HepG2 (cell line): ENCODE measurements at regions not wholly inside any gene's neighbourhood (a gene's known extent, or its start where the extent isn't known, plus 50 kb on each side); places are given as distances from the start of the nearest gene placed in this dataset.

Experiments
- BCL6 ChIP-seq: IDR thresholded peaks from 2 replicates; pipeline ENCODE4 v1.6.1; 2016; ENCODE audit warnings: missing genetic modification reagents, missing compliant biosample characterization
- CEBPG ChIP-seq: IDR thresholded peaks from 2 replicates; pipeline ENCODE4 v1.6.1; 2016
- FOSL2 ChIP-seq: sonication (generic); formaldehyde crosslinking; IDR thresholded peaks from 2 replicates; pipeline ENCODE4 v1.4.0; 2020; ENCODE audit warnings: missing genetic modification reagents
- FOXO1 ChIP-seq: sonication (generic); formaldehyde crosslinking; IDR thresholded peaks from 2 replicates; pipeline ENCODE4 v1.4.0; 2020; ENCODE audit warnings: missing genetic modification reagents
- GABPA ChIP-seq, 2 experiments: IDR thresholded peaks; 2 replicates each; pipeline ENCODE4 v1.6.1; 2011 to 2016; ENCODE audit warnings: low read depth in 2 of 2, low read length in 1 of 2, missing biosample characterization in 1 of 2, missing genetic modification characterization in 1 of 2
- HOXA3 ChIP-seq: sonication (generic); formaldehyde crosslinking; IDR thresholded peaks from 2 replicates; pipeline ENCODE4 v1.5.0; 2020; ENCODE audit warnings: missing genetic modification reagents
- RNF2 ChIP-seq: fragments of 450-650 bp; conservative IDR thresholded peaks from 2 replicates; pipeline ENCODE4 v1.6.1; 2016; ENCODE audit warnings: low read depth
- SPEN ChIP-seq: sonication (generic); formaldehyde crosslinking; IDR thresholded peaks from 2 replicates; pipeline ENCODE4 v1.5.1; 2020; ENCODE audit warnings: low read depth, mild to moderate bottlenecking, missing genetic modification reagents
- TBX3 ChIP-seq: fragments of 450-650 bp; IDR thresholded peaks from 2 replicates; pipeline ENCODE4 v1.6.1; 2017; ENCODE audit warnings: antibody characterized with exemption, mild to moderate bottlenecking, inconsistent platforms, borderline replicate concordance
- TCF12 ChIP-seq, 2 experiments: fragments of 450-650 bp in 1 of 2; sonication (generic) in 1 of 2; formaldehyde crosslinking in 1 of 2; IDR thresholded peaks; 2 replicates each; pipeline versions ENCODE4 v1.6.1 to v1.8.0; 2017 to 2022; ENCODE audit warnings: antibody characterized with exemption in 1 of 2, mild to moderate bottlenecking in 1 of 2, missing genetic modification reagents in 1 of 2, moderate library complexity in 1 of 2
- ZNF225 ChIP-seq: sonication (generic); formaldehyde crosslinking; IDR thresholded peaks from 2 replicates; pipeline ENCODE4 v1.4.0; 2020; ENCODE audit warnings: mild to moderate bottlenecking, missing genetic modification reagents
- ZNF44 ChIP-seq: sonication (generic); formaldehyde crosslinking; IDR thresholded peaks from 2 replicates; pipeline ENCODE4 v1.5.1; 2020; ENCODE audit warnings: mild to moderate bottlenecking, missing genetic modification reagents
- ZNF703 ChIP-seq: sonication (generic); formaldehyde crosslinking; IDR thresholded peaks from 2 replicates; pipeline ENCODE4 v1.5.1; 2020; ENCODE audit warnings: missing genetic modification reagents, mild to moderate bottlenecking, moderate library complexity, borderline replicate concordance
- ZNF781 ChIP-seq: sonication (generic); formaldehyde crosslinking; IDR thresholded peaks from 2 replicates; pipeline ENCODE4 v1.5.1; 2020; ENCODE audit warnings: borderline replicate concordance, mild to moderate bottlenecking, missing genetic modification reagents; ENCODE audit errors: not compliant biosample characterization
- ZSCAN25 ChIP-seq: sonication (generic); formaldehyde crosslinking; IDR thresholded peaks from 2 replicates; pipeline ENCODE4 v1.8.0; 2022; ENCODE audit warnings: mild to moderate bottlenecking, missing genetic modification reagents
- ZSCAN9 ChIP-seq: IDR thresholded peaks from 2 replicates; pipeline ENCODE4 v1.6.1; 2016; ENCODE audit warnings: borderline replicate concordance
- TF ChIP-seq, protein P1 (sequence below): sonication (generic); formaldehyde crosslinking; IDR thresholded peaks from 2 replicates; pipeline ENCODE4 v1.5.1; 2020; ENCODE audit warnings: mild to moderate bottlenecking, missing genetic modification reagents, moderate library complexity
- TF ChIP-seq, protein P2 (sequence below): IDR thresholded peaks from 2 replicates; pipeline ENCODE4 v1.6.1; 2016; ENCODE audit warnings: mild to moderate bottlenecking
- TF ChIP-seq, protein P3 (sequence below): sonication (generic); formaldehyde crosslinking; IDR thresholded peaks from 2 replicates; pipeline ENCODE4 v1.4.0; 2020; ENCODE audit warnings: missing genetic modification reagents, borderline replicate concordance

DNA sequence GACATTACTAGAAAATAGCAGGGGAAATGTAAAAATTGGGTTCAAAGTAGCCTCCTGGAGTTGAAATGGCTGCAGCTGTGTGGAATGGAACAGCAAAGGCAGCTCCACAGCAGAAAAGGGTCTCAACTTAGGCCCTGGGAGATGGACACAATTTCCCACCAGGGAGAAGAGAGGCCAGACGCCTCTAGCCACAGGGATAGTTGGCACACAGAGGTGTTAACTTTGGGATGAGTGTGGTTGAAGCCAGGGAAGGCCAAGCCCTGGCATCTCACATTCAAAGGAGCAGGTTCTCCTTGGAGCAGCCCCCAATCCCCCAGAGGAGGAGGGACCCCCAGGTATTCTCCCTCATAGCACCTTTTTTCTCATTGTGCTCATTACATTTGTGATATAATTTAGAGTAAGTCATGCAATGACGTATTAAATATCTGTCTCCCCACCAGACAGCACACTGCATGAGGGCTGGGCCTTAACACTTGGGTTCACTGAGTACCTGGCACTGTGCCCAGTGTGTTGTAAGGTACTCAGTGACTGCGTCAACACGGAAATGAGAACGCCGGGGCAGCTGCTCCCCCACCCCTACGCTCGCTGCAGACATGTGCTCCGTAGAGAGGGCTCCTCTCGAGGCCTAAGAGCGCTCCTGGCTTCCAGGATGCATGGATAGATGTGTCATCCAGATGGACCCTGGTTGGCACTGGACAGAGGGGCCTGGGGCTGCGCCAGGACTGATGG lies 76.0 kb upstream of the CD93 start (continued):
- TF ChIP-seq, protein P1, sequence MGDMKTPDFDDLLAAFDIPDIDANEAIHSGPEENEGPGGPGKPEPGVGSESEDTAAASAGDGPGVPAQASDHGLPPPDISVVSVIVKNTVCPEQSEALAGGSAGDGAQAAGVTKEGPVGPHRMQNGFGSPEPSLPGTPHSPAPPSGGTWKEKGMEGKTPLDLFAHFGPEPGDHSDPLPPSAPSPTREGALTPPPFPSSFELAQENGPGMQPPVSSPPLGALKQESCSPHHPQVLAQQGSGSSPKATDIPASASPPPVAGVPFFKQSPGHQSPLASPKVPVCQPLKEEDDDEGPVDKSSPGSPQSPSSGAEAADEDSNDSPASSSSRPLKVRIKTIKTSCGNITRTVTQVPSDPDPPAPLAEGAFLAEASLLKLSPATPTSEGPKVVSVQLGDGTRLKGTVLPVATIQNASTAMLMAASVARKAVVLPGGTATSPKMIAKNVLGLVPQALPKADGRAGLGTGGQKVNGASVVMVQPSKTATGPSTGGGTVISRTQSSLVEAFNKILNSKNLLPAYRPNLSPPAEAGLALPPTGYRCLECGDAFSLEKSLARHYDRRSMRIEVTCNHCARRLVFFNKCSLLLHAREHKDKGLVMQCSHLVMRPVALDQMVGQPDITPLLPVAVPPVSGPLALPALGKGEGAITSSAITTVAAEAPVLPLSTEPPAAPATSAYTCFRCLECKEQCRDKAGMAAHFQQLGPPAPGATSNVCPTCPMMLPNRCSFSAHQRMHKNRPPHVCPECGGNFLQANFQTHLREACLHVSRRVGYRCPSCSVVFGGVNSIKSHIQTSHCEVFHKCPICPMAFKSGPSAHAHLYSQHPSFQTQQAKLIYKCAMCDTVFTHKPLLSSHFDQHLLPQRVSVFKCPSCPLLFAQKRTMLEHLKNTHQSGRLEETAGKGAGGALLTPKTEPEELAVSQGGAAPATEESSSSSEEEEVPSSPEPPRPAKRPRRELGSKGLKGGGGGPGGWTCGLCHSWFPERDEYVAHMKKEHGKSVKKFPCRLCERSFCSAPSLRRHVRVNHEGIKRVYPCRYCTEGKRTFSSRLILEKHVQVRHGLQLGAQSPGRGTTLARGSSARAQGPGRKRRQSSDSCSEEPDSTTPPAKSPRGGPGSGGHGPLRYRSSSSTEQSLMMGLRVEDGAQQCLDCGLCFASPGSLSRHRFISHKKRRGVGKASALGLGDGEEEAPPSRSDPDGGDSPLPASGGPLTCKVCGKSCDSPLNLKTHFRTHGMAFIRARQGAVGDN (CRISPR knock-in tag) = peak; percentile 84
- TF ChIP-seq TCF12 (IDR thresholded peaks at IDR 0.05) = no peak
- no peak for TF ChIP-seq TCF12 (CRISPR knock-in tag; IDR thresholded peaks at IDR 0.05)
- TF ChIP-seq HOXA3 (CRISPR knock-in tag) = peak; percentile 18; the same call in 1 of the 2 replicates
- peak; percentile 93 for TF ChIP-seq RNF2
- TF ChIP-seq BCL6 (CRISPR knock-in tag) = no peak
- TF ChIP-seq GABPA (IDR thresholded peaks at IDR 0.05; ENCODE audit: low read depth, low read length) = no peak
- peak; percentile 63 for TF ChIP-seq GABPA (CRISPR knock-in tag; IDR thresholded peaks at IDR 0.05; ENCODE audit: low read depth)
- TF ChIP-seq, protein P2, sequence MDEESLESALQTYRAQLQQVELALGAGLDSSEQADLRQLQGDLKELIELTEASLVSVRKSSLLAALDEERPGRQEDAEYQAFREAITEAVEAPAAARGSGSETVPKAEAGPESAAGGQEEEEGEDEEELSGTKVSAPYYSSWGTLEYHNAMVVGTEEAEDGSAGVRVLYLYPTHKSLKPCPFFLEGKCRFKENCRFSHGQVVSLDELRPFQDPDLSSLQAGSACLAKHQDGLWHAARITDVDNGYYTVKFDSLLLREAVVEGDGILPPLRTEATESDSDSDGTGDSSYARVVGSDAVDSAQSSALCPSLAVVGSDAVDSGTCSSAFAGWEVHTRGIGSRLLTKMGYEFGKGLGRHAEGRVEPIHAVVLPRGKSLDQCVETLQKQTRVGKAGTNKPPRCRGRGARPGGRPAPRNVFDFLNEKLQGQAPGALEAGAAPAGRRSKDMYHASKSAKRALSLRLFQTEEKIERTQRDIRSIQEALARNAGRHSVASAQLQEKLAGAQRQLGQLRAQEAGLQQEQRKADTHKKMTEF (CRISPR knock-in tag) = peak; percentile 54; the same call in 1 of the 2 replicates
- no peak for TF ChIP-seq ZNF781 (CRISPR knock-in tag)
- no peak for TF ChIP-seq ZSCAN25 (CRISPR knock-in tag)
- TF ChIP-seq, protein P3, sequence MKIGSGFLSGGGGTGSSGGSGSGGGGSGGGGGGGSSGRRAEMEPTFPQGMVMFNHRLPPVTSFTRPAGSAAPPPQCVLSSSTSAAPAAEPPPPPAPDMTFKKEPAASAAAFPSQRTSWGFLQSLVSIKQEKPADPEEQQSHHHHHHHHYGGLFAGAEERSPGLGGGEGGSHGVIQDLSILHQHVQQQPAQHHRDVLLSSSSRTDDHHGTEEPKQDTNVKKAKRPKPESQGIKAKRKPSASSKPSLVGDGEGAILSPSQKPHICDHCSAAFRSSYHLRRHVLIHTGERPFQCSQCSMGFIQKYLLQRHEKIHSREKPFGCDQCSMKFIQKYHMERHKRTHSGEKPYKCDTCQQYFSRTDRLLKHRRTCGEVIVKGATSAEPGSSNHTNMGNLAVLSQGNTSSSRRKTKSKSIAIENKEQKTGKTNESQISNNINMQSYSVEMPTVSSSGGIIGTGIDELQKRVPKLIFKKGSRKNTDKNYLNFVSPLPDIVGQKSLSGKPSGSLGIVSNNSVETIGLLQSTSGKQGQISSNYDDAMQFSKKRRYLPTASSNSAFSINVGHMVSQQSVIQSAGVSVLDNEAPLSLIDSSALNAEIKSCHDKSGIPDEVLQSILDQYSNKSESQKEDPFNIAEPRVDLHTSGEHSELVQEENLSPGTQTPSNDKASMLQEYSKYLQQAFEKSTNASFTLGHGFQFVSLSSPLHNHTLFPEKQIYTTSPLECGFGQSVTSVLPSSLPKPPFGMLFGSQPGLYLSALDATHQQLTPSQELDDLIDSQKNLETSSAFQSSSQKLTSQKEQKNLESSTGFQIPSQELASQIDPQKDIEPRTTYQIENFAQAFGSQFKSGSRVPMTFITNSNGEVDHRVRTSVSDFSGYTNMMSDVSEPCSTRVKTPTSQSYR (CRISPR knock-in tag) = peak; percentile 39; the same call in 1 of the 2 replicates
- no peak for TF ChIP-seq ZNF44 (CRISPR knock-in tag)
- TF ChIP-seq ZNF225 = peak; percentile 34; the same call in 1 of the 2 replicates
- TF ChIP-seq SPEN (CRISPR knock-in tag) = 0 out of 2 replicates have a peak, but pooled peaks have one; percentile 20
- TF ChIP-seq ZSCAN9 = peak; percentile 76; the same call in 1 of the 2 replicates
- TF ChIP-seq ZNF703 (CRISPR knock-in tag) = no peak
- TF ChIP-seq CEBPG (CRISPR knock-in tag) = peak; percentile 23; the same call in 1 of the 2 replicates
- TF ChIP-seq TBX3 = no peak
- TF ChIP-seq FOXO1 (CRISPR knock-in tag) = peak; percentile 55; the same call in 1 of the 2 replicates
- TF ChIP-seq FOSL2 = peak; percentile 51
